IMR-90 (cell line): ENCODE measurements at regions not wholly inside any gene's neighbourhood (a gene's known extent, or its start where the extent isn't known, plus 50 kb on each side); places are given as distances from the start of the nearest gene placed in this dataset.

ENCODE experiments used
- ATAC-seq: fragments of 200-7000 bp; cut with Tn5 transposase; 2 replicates; pipeline ENCODE4 v1.9.1; 2020; ENCODE audit warnings: low read depth, mild to moderate bottlenecking, moderate library complexity
- BruUV-seq: library from RNA; stranded (reverse); fragments of 400-500 nt; replicated peaks from 2 replicates; lab custom pipeline; 2021; lab: Mats Ljungman, UMichigan
- CTCF ChIA-PET: fragments of 300-600 bp; formaldehyde crosslinking; extraction: SDS; loops from one replicate; lab custom pipeline; 2021; ENCODE audit warnings: antibody characterized with exemption; lab: Yijun Ruan, JAX
- POLR2A ChIA-PET: fragments of 300-600 bp; sonication (Branson Sonifier 250); formaldehyde crosslinking; loops from one replicate; lab custom pipeline; 2022; ENCODE audit warnings: antibody characterized with exemption; ENCODE audit not compliant: unreplicated experiment; lab: Charles Lee
- DNase-seq: peaks from one replicate; pipeline ENCODE4 v3.0.0; 2013
- H2AFZ ChIP-seq: replicated peaks from 2 replicates; pipeline ENCODE3; 2013; ENCODE audit warnings: low read length, mild to moderate bottlenecking; ENCODE audit not compliant: poor library complexity
- H2AK5ac ChIP-seq: 2 replicates; pipeline ENCODE4 v1.6.1; 2013; ENCODE audit warnings: low read depth, low read length, inconsistent platforms
- H2AK9ac ChIP-seq: replicated peaks from 2 replicates; pipeline ENCODE3; 2013; ENCODE audit warnings: mild to moderate bottlenecking, low read depth, low read length, moderate library complexity; ENCODE audit not compliant: poor library complexity
- H2BK120ac ChIP-seq: 2 replicates; pipeline ENCODE4 v1.6.1; 2013; ENCODE audit warnings: low read depth, low read length, inconsistent platforms
- H2BK15ac ChIP-seq: 3 replicates; pipeline ENCODE4 v1.6.1; 2013; ENCODE audit warnings: low read depth, low read length, inconsistent platforms
- H2BK20ac ChIP-seq: 2 replicates; pipeline ENCODE4 v1.6.1; 2013; ENCODE audit warnings: low read depth, mild to moderate bottlenecking, inconsistent platforms, low read length, moderate library complexity
- H2BK5ac ChIP-seq: 2 replicates; pipeline ENCODE4 v1.6.1; 2013; ENCODE audit warnings: mild to moderate bottlenecking, low read depth, low read length, inconsistent platforms; ENCODE audit not compliant: poor library complexity, severe bottlenecking
- H3K14ac ChIP-seq: replicated peaks from 2 replicates; pipeline ENCODE4 v1.6.1; 2013; ENCODE audit warnings: low read depth, low read length, inconsistent platforms
- H3K18ac ChIP-seq: 2 replicates; pipeline ENCODE4 v1.6.1; 2013; ENCODE audit warnings: low read depth, low read length, control low read depth
- H3K23ac ChIP-seq: 2 replicates; pipeline ENCODE4 v1.6.1; 2013; ENCODE audit warnings: low read depth, low read length, inconsistent platforms
- H3K27ac ChIP-seq: 2 replicates; pipeline ENCODE4 v1.5.1; 2013; ENCODE audit warnings: mild to moderate bottlenecking, control low read depth, low read length; ENCODE audit not compliant: insufficient read depth
- H3K27me3 ChIP-seq: 2 replicates; pipeline ENCODE4 v1.6.1; 2013; ENCODE audit warnings: low read length; ENCODE audit not compliant: control insufficient read depth, insufficient read depth
- H3K36me3 ChIP-seq: 2 replicates; pipeline ENCODE4 v1.6.1; 2013; ENCODE audit warnings: low read length, mixed read lengths; ENCODE audit not compliant: control insufficient read depth, insufficient read depth
- H3K4ac ChIP-seq: 2 replicates; pipeline ENCODE4 v1.6.1; 2013; ENCODE audit warnings: low read depth, low read length, inconsistent platforms
- H3K4me1 ChIP-seq: 2 replicates; pipeline ENCODE4 v1.6.1; 2013; ENCODE audit warnings: low read length, mixed read lengths; ENCODE audit not compliant: control insufficient read depth, insufficient read depth
- H3K4me2 ChIP-seq: 2 replicates; pipeline ENCODE4 v1.6.1; 2013; ENCODE audit warnings: low read depth, mild to moderate bottlenecking, control low read depth, low read length, moderate library complexity
- H3K4me3 ChIP-seq: 2 replicates; pipeline ENCODE4 v1.5.1; 2013; ENCODE audit warnings: low read depth, mild to moderate bottlenecking, control low read depth, low read length, moderate library complexity; ENCODE audit not compliant: insufficient read depth
- H3K56ac ChIP-seq: 2 replicates; pipeline ENCODE4 v1.6.1; 2013; ENCODE audit warnings: low read length, inconsistent platforms; ENCODE audit not compliant: insufficient read depth; ENCODE audit errors: extremely low read depth
- H3K79me1 ChIP-seq, 2 experiments: 2 replicates each; pipeline ENCODE4 v1.6.1; 2013; ENCODE audit warnings: low read length in 2 of 2, inconsistent platforms in 1 of 2, low read depth in 1 of 2
- H3K9ac ChIP-seq: 2 replicates; pipeline ENCODE4 v1.6.1; 2013; ENCODE audit warnings: low read depth, low read length, control low read depth
- H3K9me1 ChIP-seq: 2 replicates; pipeline ENCODE4 v1.6.1; 2013; ENCODE audit warnings: low read length, inconsistent platforms; ENCODE audit not compliant: insufficient read depth
- H3K9me3 ChIP-seq: 2 replicates; pipeline ENCODE4 v1.6.1; 2013; ENCODE audit warnings: low read length; ENCODE audit not compliant: control insufficient read depth, insufficient read depth
- H4K20me1 ChIP-seq: 2 replicates; pipeline ENCODE4 v1.6.1; 2013; ENCODE audit warnings: low read length, inconsistent platforms; ENCODE audit not compliant: insufficient read depth
- H4K5ac ChIP-seq: 2 replicates; pipeline ENCODE4 v1.6.1; 2013; ENCODE audit warnings: mild to moderate bottlenecking, low read depth, low read length, control low read depth
- H4K8ac ChIP-seq, 2 experiments: 2 replicates each; pipeline ENCODE4 v1.6.1; 2013; ENCODE audit warnings: low read depth in 2 of 2, low read length in 2 of 2, control low read depth in 1 of 2, inconsistent platforms in 1 of 2
- H4K91ac ChIP-seq: 2 replicates; pipeline ENCODE4 v1.6.1; 2013; ENCODE audit warnings: low read depth, low read length, inconsistent platforms; ENCODE audit not compliant: insufficient read depth
- BHLHE40 ChIP-seq: fragments of 150-350 bp; IDR thresholded peaks from 2 replicates; pipeline ENCODE4 v1.6.1; 2016; ENCODE audit warnings: mild to moderate bottlenecking, low read depth, low read length
- CHD1 ChIP-seq: IDR thresholded peaks from 2 replicates; pipeline ENCODE4 v1.6.1; 2012; ENCODE audit warnings: low read depth, low read length, improper control_type of control experiment
- ELK1 ChIP-seq: fragments of 150-350 bp; IDR thresholded peaks from 2 replicates; pipeline ENCODE4 v1.6.1; 2016; ENCODE audit warnings: low read depth, mild to moderate bottlenecking, low read length, moderate library complexity, borderline replicate concordance
- FOS ChIP-seq: fragments of 150-350 bp; IDR thresholded peaks from 2 replicates; pipeline ENCODE4 v1.6.1; 2016; ENCODE audit warnings: low read depth, low read length
- MAFK ChIP-seq: IDR thresholded peaks from 2 replicates; pipeline ENCODE4 v1.6.1; 2012; ENCODE audit warnings: low read depth, low read length, improper control_type of control experiment
- MAZ ChIP-seq: IDR thresholded peaks from 2 replicates; pipeline ENCODE4 v1.6.1; 2012; ENCODE audit warnings: low read depth, mild to moderate bottlenecking, low read length, improper control_type of control experiment, moderate library complexity, borderline replicate concordance
- MXI1 ChIP-seq: IDR thresholded peaks from 2 replicates; pipeline ENCODE4 v1.6.1; 2012; ENCODE audit warnings: low read depth, mild to moderate bottlenecking, low read length, moderate library complexity, borderline replicate concordance
- NFE2L2 ChIP-seq: fragments of 150-350 bp; IDR thresholded peaks from 2 replicates; pipeline ENCODE4 v1.6.1; 2016; ENCODE audit warnings: low read depth, mild to moderate bottlenecking, low read length
- POLR2A ChIP-seq: IDR thresholded peaks from 2 replicates; pipeline ENCODE4 v1.6.1; 2012; ENCODE audit warnings: mild to moderate bottlenecking, low read depth, low read length
- RAD21 ChIP-seq: IDR thresholded peaks from 2 replicates; pipeline ENCODE4 v1.6.1; 2012; ENCODE audit warnings: low read length, improper control_type of control experiment
- RCOR1 ChIP-seq: IDR thresholded peaks from 2 replicates; pipeline ENCODE4 v1.6.1; 2012; ENCODE audit warnings: mild to moderate bottlenecking, low read length, improper control_type of control experiment; ENCODE audit not compliant: insufficient replicate concordance
- RFX5 ChIP-seq: IDR thresholded peaks from 2 replicates; pipeline ENCODE4 v1.8.0; 2012; ENCODE audit warnings: low read depth, mild to moderate bottlenecking, low read length, moderate library complexity
- SMC3 ChIP-seq: fragments of 150-350 bp; IDR thresholded peaks from 2 replicates; pipeline ENCODE4 v1.6.1; 2016; ENCODE audit warnings: low read depth, mild to moderate bottlenecking, antibody characterized with exemption, low read length, moderate library complexity
- USF2 ChIP-seq: fragments of 150-350 bp; IDR thresholded peaks from 2 replicates; pipeline ENCODE4 v1.6.1; 2017; ENCODE audit warnings: mild to moderate bottlenecking, antibody characterized with exemption, low read length, low read depth
- WGBS, 2 experiments: methylation state at CpG; one replicate each; pipeline versions ENCODE4 v1.1.5 to v1.1.7; 2013; ENCODE audit warnings: missing lambda C conversion rate in 2 of 2; ENCODE audit not compliant: insufficient read length in 1 of 2; ENCODE audit errors: extremely low coverage in 2 of 2; 5-methylcytosine and 5-hydroxymethylcytosine counted together
- dilution Hi-C: fragments of 300-500 bp; cut with HindIII; formaldehyde crosslinking; loops from one replicate; pipeline ENCODE4 v1.14.3; 2018; ENCODE audit warnings: low sequenced_read_pairs; ENCODE audit not compliant: unreplicated experiment
- in situ Hi-C: fragments of 300-500 bp; cut with MboI; formaldehyde crosslinking; loops from 3 replicates; pipeline ENCODE4 v1.14.3; 2019; ENCODE audit warnings: low sequenced_read_pairs, inconsistent platforms, mixed read lengths
- intact Hi-C: fragments of 100-400 bp; cut with micrococcal nuclease; formaldehyde crosslinking; loops from 2 replicates; pipeline ENCODE4 v1.10.0; 2022

GRCh38 chr2:167451496-167452289 lies 563.4 kb downstream of the XIRP2 start:
- Histone ChIP-seq H2BK15ac (no peak overlapping the region), H3K4ac (no peak overlapping the region), H2AK5ac (no peak overlapping the region), H3K79me1 (no peaks in the 10 kb centered on the region), H3K14ac (no peak overlapping the region), H4K20me1 (no peaks in the 10 kb centered on the region), H3K36me3 (no peaks in the 10 kb centered on the region), H2AFZ (no peak overlapping the region), H3K27me3 (no peaks in the 10 kb centered on the region), H3K9me3 (no peaks in the 10 kb centered on the region), H4K91ac (no peak overlapping the region), H2BK120ac (no peak overlapping the region), H4K5ac (no peak overlapping the region), H3K4me1 (no peaks in the 10 kb centered on the region), H3K4me3 (no peak overlapping the region), H3K27ac (no peak overlapping the region), H2BK5ac (no peak overlapping the region), H3K9me1 (no peaks in the 10 kb centered on the region), H3K23ac (no peak overlapping the region), H2BK20ac (no peak overlapping the region), H3K18ac (no peak overlapping the region), H3K9ac (no peak overlapping the region), H3K56ac (no peak overlapping the region), H3K4me2 (no peak overlapping the region), H4K8ac (no peak overlapping the region), H2AK9ac (no peak overlapping the region)
- CTCF ChIA-PET = no interaction called here
- 20% methylated on average over 3 of the region's 9 CpGs; no CpG with 5 or more reads in 1 of the 2 experiments for WGBS, 2 experiments
- BruUV-seq = no TSS peak
- POLR2A ChIA-PET = no interaction called here
- TF ChIP-seq MXI1 = no peak
- no peak for TF ChIP-seq MAZ
- no peak for TF ChIP-seq BHLHE40
- TF ChIP-seq USF2 = no peak
- TF ChIP-seq RCOR1 = no peak
- no peak for TF ChIP-seq CHD1
- no peak for TF ChIP-seq RAD21
- TF ChIP-seq FOS = no peak
- TF ChIP-seq SMC3 = no peak
- no peak for TF ChIP-seq NFE2L2
- TF ChIP-seq MAFK = no peak
- no peak for TF ChIP-seq ELK1
- no peak for TF ChIP-seq POLR2A
- TF ChIP-seq RFX5 = no peak
- ATAC-seq (no peak), DNase-seq (no peak)
- dilution Hi-C loops = no loop called here
- in situ Hi-C loops = no loop called here
- intact Hi-C loops = no loop called here
